NB4 (cell line): ENCODE measurements at regions not wholly inside any gene's neighbourhood (a gene's known extent, or its start where the extent isn't known, plus 50 kb on each side); places are given as distances from the start of the nearest gene placed in this dataset.

ENCODE experiments used
- CTCF ChIP-seq: IDR thresholded peaks from one replicate; pipeline ENCODE4 v1.5.1; 2012; ENCODE audit warnings: low read depth, low read length
- MAX ChIP-seq: IDR thresholded peaks from 2 replicates; pipeline ENCODE4 v1.6.1; 2011; ENCODE audit warnings: low read depth, low read length
- POLR2A ChIP-seq: IDR thresholded peaks from 2 replicates; pipeline ENCODE4 v1.6.1; 2011; ENCODE audit warnings: mild to moderate bottlenecking; ENCODE audit not compliant: insufficient read length; ENCODE audit errors: extremely low read depth

GRCh38 chr5:68010740-68011139, 204.8 kb upstream of the PIK3R1 start:
- TF ChIP-seq CTCF (no peak), POLR2A (no peak), MAX (no peak)
